Activated CD8-positive, alpha-beta T cell treated with anti-CD3 and anti-CD28 coated beads, Interleukin-2, amount 10 ng/mL, durations not matched to agents 7 days and 5 days (primary cell): ENCODE measurements at regions not wholly inside any gene's neighbourhood (a gene's known extent, or its start where the extent isn't known, plus 50 kb on each side); places are given as distances from the start of the nearest gene placed in this dataset.

Experiments used
- ATAC-seq: fragments of 150-1000 bp; cut with Tn5 transposase; one replicate; pipeline ENCODE4 v1.10.0; 2021; ENCODE audit warnings: moderate library complexity
- CTCF ChIA-PET: fragments of 350-600 bp; sonication (Branson Sonifier 250); formaldehyde crosslinking; loops from one replicate; lab custom pipeline; 2021; ENCODE audit warnings: antibody characterized with exemption; lab: Charles Lee
- POLR2A ChIA-PET: fragments of 350-600 bp; sonication (Branson Sonifier 250); formaldehyde crosslinking; loops from one replicate; lab custom pipeline; 2021; ENCODE audit warnings: antibody characterized with exemption; lab: Charles Lee
- DNase-seq: peaks from one replicate; pipeline ENCODE4 v3.0.0-alpha.2; 2020
- H3K27ac Mint-ChIP-seq: one replicate; pipeline ENCODE4 v1.8.0; 2021; ENCODE audit warnings: mild to moderate bottlenecking, mixed read lengths
- H3K27me3 Mint-ChIP-seq: one replicate; pipeline ENCODE4 v1.8.0; 2021; ENCODE audit warnings: low read depth, mixed read lengths
- H3K36me3 Mint-ChIP-seq: one replicate; pipeline ENCODE4 v1.8.0; 2021; ENCODE audit warnings: low read depth, mixed read lengths
- H3K4me1 Mint-ChIP-seq: one replicate; pipeline ENCODE4 v1.8.0; 2021; ENCODE audit warnings: low read depth, mixed read lengths
- H3K4me3 Mint-ChIP-seq: one replicate; pipeline ENCODE4 v1.8.0; 2021; ENCODE audit warnings: mild to moderate bottlenecking, mixed read lengths
- H3K9me3 Mint-ChIP-seq: one replicate; pipeline ENCODE4 v1.8.0; 2022; ENCODE audit warnings: mixed read lengths; ENCODE audit not compliant: insufficient read depth

DNA sequence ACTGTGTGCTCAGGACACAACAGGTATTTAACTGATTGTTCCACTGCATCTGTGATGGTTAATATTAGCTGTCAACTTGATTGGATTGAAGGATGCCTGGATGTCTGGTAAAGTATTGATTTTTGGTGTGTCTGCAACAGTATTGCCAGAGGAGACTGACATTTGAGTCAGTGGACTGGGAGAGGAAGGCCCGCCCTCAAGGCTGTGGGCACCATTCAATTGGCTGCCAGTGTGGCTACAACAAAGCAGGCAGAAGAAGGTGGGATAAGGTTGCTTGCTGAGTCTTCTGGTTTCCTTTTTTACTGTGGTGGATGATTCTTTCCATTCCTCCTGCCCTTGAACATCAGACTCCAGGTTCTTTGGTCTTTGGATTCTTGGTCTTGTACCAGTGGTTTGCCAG, 137.1 kb upstream of the FAM13C start:
- CTCF ChIA-PET, result no interaction called here
- peaks cover 11% of the 10 kb centered on the region for H3K9me3 Mint-ChIP-seq
- H3K4me3 Mint-ChIP-seq, result no peak overlapping the region
- ATAC-seq, result no peak
- POLR2A ChIA-PET, result no interaction called here
- H3K27ac Mint-ChIP-seq, result no peak overlapping the region
- H3K4me1 Mint-ChIP-seq, result no peaks in the 10 kb centered on the region
- DNase-seq, result no peak
- no peaks in the 10 kb centered on the region for H3K36me3 Mint-ChIP-seq
- no peaks in the 10 kb centered on the region for H3K27me3 Mint-ChIP-seq

DNA sequence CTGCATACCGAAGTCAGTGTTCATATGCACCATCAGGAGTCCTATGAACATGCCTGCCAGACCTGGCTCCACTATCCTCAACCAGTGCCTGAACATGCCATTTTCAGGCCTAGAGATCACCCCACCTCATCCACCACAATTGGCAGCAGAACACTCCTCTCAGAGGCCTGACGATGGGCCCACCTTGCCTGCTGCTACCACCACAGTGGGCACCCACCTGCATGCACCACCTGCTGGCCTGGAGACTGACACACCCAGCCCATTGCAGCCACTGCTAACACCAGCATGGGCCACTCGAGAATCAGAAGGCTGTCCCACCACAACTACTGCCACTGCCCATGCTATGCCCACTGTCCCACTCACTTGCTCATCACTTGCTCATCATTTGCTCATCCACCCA, 130.7 kb upstream of the FAM13C start:
- Mint-ChIP-seq H3K27me3 (no peaks in the 10 kb centered on the region), H3K9me3 (peaks cover 18% of the 10 kb centered on the region), H3K4me3 (no peak overlapping the region), H3K27ac (no peak overlapping the region), H3K36me3 (no peaks in the 10 kb centered on the region), H3K4me1 (no peaks in the 10 kb centered on the region)
- ChIA-PET CTCF (no interaction called here), POLR2A (no interaction called here)
- no peak for DNase-seq
- ATAC-seq, result no peak

DNA sequence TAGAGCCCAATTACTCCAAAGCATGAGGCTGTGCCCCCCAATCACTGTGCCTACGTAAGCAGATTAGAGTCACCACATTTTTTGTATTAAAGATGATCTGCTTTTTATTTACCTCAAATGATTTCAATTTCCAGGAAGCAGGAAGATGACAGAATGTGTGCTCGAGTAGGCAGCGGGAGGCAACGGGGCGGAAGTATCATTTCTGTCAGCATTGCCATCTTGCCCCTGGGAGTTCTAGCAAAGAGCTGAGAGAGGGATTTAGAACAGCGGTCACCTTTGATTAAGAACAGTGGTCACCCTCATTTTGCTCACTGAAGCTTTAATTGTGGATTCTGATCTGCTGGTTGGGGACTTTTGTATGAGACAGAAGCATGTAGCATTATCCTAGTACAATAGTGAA, 117.1 kb upstream of the FAM13C start:
- Mint-ChIP-seq H3K4me3 (no peak overlapping the region), H3K9me3 (no peaks in the 10 kb centered on the region), H3K27ac (no peak overlapping the region), H3K27me3 (no peaks in the 10 kb centered on the region), H3K36me3 (no peaks in the 10 kb centered on the region), H3K4me1 (no peaks in the 10 kb centered on the region)
- DNase-seq (no peak), ATAC-seq (no peak)
- ChIA-PET CTCF (no interaction called here), POLR2A (no interaction called here)

DNA sequence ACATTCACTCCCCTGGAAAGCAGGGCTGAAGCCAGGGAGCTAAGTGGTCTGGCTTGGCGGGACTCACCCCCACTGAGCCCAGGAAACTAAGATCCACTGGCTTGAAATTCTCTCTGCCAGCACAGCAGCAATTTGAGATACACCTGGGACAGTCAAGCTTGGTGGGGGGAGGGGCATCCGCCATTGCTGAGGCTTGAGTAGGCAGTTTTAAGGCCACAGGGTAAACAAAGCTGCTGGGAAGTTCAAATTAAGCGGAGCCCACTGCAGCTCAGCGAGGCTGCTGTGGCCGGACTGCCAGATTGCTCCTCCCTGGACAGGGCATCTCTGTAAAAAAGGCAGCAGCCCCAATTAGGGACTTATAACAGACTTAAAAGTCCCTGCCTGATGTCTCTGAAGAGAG, 108.2 kb upstream of the FAM13C start:
- peaks cover 13% of the 10 kb centered on the region for H3K9me3 Mint-ChIP-seq
- no peaks in the 10 kb centered on the region for H3K36me3 Mint-ChIP-seq
- POLR2A ChIA-PET, result no interaction called here
- ATAC-seq, result no peak
- H3K4me3 Mint-ChIP-seq, result no peak overlapping the region
- H3K27ac Mint-ChIP-seq, result no peak overlapping the region
- CTCF ChIA-PET, result no interaction called here
- H3K4me1 Mint-ChIP-seq, result no peaks in the 10 kb centered on the region
- no peaks in the 10 kb centered on the region for H3K27me3 Mint-ChIP-seq
- DNase-seq, result no peak

DNA sequence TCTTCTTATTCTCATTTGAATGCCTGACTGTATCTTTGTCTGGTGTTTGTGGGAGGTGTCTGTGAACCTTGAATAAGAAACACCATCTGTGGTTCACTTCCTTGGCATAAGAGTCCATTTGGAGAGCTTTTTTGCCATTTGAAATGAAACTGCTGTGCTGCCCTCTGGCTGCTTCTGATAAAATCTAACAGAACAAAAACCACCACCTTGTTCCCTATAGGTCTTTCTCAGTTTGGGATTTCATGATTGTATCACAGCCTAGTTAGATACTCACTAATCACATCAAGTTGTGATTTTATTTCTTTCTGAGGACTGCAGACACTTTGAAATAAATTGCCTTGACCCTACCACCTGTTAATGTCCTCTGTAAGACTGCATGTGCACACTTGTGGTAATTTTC, 102.7 kb upstream of the FAM13C start:
- ChIA-PET POLR2A (no interaction called here), CTCF (no interaction called here)
- DNase-seq (no peak), ATAC-seq (no peak)
- H3K27ac Mint-ChIP-seq, result no peak overlapping the region
- H3K9me3 Mint-ChIP-seq, result peaks cover 8% of the 10 kb centered on the region
- H3K36me3 Mint-ChIP-seq, result no peaks in the 10 kb centered on the region
- H3K27me3 Mint-ChIP-seq, result no peaks in the 10 kb centered on the region
- no peaks in the 10 kb centered on the region for H3K4me1 Mint-ChIP-seq
- H3K4me3 Mint-ChIP-seq, result no peak overlapping the region

DNA sequence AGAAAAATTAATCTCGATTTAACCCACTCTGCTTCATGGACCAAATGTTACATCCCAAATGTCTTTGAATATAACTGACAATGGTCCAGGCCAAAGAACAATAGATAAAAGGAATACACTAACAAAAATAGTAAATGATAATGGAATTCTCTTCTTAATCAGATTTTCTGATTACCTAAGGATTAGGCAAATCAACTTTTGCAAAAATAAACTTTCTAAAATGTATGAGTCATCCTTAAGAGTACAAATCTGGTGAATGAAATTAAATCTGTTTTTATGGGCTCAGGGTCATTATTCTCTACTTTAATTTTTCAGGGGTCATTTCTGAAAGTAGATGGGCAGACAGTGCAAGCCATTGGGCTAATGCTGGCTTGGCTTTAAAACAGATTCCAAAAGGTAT, 102.1 kb upstream of the FAM13C start:
- Mint-ChIP-seq H3K27me3 (no peaks in the 10 kb centered on the region), H3K4me1 (no peaks in the 10 kb centered on the region), H3K9me3 (peaks cover 8% of the 10 kb centered on the region), H3K4me3 (no peak overlapping the region), H3K36me3 (no peaks in the 10 kb centered on the region), H3K27ac (no peak overlapping the region)
- DNase-seq, result no peak
- ChIA-PET POLR2A (no interaction called here), CTCF (no interaction called here)
- no peak for ATAC-seq

DNA sequence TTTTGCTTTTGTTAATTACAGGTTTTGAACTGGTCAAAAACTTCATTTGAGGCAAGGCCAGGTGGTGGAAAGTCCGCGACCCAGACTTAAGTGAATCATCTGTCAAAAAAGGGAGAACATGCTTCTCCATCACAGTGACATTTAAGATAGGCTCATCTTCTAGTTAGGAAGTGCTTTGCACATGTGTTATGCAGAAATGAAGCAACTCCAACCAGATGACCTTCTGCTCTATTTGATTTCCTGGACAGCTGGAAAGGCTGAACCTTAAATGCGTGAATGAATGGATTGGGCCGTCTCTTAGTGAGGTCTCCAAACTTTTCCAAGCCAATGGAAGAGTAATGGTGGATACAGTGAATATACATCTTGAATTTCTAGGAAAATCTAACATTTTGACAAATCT, 101.6 kb upstream of the FAM13C start:
- Mint-ChIP-seq H3K4me1 (no peaks in the 10 kb centered on the region), H3K4me3 (no peak overlapping the region), H3K36me3 (no peaks in the 10 kb centered on the region), H3K27me3 (no peaks in the 10 kb centered on the region), H3K27ac (no peak overlapping the region), H3K9me3 (peaks cover 8% of the 10 kb centered on the region)
- ChIA-PET CTCF (no interaction called here), POLR2A (no interaction called here)
- ATAC-seq, result no peak
- DNase-seq, result no peak

DNA sequence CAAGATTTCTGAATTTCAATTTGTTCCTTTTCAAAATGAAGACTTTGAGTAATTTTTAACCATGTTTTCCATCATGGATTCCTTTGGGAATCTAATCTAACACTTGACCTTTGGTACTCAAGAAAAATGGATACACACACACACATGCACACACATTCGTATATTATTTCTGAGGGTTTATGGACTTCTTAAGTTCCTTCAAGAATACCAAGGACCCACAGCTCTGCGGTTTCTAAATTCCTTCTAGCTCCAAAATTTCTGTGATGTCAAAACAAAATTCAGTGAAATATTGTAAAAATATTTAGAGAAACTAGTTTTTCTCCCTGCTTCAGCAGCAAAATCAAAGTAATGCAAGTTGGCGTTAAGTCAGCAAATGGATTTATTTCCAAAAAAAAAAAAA, 98.3 kb upstream of the FAM13C start:
- CTCF ChIA-PET, result no interaction called here
- no peaks in the 10 kb centered on the region for H3K27me3 Mint-ChIP-seq
- POLR2A ChIA-PET, result no interaction called here
- no peaks in the 10 kb centered on the region for H3K9me3 Mint-ChIP-seq
- no peak overlapping the region for H3K27ac Mint-ChIP-seq
- DNase-seq, result no peak
- no peak for ATAC-seq
- H3K4me3 Mint-ChIP-seq, result no peak overlapping the region
- H3K36me3 Mint-ChIP-seq, result no peaks in the 10 kb centered on the region
- H3K4me1 Mint-ChIP-seq, result no peaks in the 10 kb centered on the region

DNA sequence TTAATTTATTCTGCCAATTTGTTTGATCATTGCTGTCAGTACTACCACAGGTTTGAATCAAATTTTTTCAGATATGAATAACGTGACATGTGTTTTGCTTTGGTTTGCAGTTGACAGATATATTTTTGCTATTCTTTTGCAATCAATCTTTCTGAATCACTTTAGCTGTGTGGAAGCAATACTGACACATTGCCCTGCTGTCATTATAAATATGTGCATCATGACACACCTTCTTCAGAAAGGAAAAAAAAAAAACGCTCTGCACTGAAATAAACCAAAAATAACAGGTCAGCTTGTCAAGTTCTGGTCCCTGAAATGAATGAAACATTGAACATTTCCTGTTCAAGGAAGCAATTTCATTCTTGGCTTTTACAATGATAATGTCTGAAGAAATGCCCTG, 93.8 kb upstream of the FAM13C start:
- no peak for ATAC-seq
- H3K4me3 Mint-ChIP-seq, result no peak overlapping the region
- H3K27ac Mint-ChIP-seq, result no peak overlapping the region
- no peaks in the 10 kb centered on the region for H3K9me3 Mint-ChIP-seq
- ChIA-PET CTCF (no interaction called here), POLR2A (no interaction called here)
- no peaks in the 10 kb centered on the region for H3K27me3 Mint-ChIP-seq
- H3K4me1 Mint-ChIP-seq, result no peaks in the 10 kb centered on the region
- DNase-seq, result no peak
- no peaks in the 10 kb centered on the region for H3K36me3 Mint-ChIP-seq

DNA sequence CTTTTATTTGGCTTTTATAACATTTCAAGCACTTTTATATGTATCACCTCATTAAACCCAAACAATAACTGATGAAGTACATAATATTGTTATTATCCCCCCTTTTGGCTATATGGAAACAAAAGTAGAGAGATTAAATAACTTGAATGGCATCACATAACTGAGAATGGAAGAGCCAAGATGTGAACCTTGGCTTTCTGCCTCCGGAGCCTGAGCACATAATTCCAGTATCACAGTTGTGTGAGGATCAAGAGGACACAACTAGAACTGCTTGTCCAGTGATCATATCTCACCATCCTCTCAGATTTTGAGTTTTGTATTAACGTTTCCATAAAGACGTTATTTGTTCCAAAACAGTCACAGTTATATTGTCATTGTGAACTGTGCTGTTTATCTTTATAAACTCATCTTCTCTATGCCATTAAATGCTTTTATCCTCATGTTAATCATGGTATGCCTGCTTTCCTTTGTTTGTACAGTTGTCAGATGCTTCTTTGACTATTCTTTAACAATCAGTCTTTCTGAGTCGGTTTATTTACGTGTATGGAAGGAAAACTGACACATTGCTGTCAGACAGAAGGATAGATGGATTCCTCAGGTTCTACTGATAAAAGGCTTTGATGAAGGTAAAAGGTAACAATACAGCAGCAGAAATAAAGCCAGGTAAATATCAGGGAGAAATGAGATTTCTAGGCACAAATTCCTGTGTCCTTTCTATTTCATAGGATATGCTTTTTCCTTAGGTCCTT, 92.0 kb upstream of the FAM13C start:
- Mint-ChIP-seq H3K27me3 (no peaks in the 10 kb centered on the region), H3K9me3 (no peaks in the 10 kb centered on the region), H3K4me3 (no peak overlapping the region), H3K27ac (no peak overlapping the region), H3K4me1 (no peaks in the 10 kb centered on the region), H3K36me3 (no peaks in the 10 kb centered on the region)
- ChIA-PET POLR2A (no interaction called here), CTCF (no interaction called here)
- ATAC-seq (no peak), DNase-seq (no peak)

DNA sequence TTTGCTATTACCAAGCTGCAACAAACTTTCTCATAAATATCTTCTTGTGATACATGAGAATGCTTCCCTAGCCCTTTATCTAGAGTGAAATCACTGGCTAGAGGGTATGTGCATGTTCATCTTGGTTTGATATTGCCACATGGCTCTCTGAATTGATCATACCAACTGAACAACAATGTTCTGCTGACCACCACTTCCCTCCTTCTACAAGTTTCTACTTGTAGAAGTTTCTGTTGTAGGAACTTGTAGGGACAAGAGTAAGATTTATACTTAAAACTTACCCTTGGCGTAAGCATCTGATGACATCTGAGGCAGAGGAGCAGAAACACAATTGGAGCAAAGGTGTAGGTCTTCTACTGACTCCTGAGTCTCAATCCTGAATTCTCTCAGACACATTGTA, 86.3 kb upstream of the FAM13C start:
- DNase-seq (no peak), ATAC-seq (no peak)
- no peak overlapping the region for H3K27ac Mint-ChIP-seq
- H3K9me3 Mint-ChIP-seq, result no peaks in the 10 kb centered on the region
- no peaks in the 10 kb centered on the region for H3K36me3 Mint-ChIP-seq
- ChIA-PET CTCF (no interaction called here), POLR2A (interaction anchor here (0.6 kb wide), 1 partner anchor 1779 kb away, joined by 3 read pairs; no protein-coding TSS in a partner anchor)
- no peaks in the 10 kb centered on the region for H3K4me1 Mint-ChIP-seq
- no peak overlapping the region for H3K4me3 Mint-ChIP-seq
- no peaks in the 10 kb centered on the region for H3K27me3 Mint-ChIP-seq

DNA sequence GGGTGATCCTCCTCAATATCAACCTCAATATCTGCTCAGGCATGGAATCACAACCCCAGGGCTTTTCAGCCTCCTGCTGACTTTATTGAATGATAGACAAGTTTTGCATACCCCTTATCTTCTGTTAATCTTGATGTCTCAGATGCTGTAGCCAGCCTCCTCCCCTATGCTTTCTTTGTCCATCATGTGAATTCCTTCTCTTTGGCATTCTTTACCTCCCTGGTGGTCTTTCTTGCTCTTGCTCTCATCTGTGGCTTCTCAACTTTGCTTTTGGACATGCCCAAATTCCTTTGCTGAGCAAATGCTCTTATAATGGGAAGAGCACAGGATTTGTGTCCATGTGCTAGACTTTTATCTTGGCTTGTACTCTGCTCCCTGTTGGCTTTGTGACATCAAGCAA, 73.4 kb upstream of the FAM13C start:
- H3K9me3 Mint-ChIP-seq, result no peaks in the 10 kb centered on the region
- ATAC-seq (no peak), DNase-seq (no peak)
- H3K36me3 Mint-ChIP-seq, result no peaks in the 10 kb centered on the region
- H3K27me3 Mint-ChIP-seq, result no peaks in the 10 kb centered on the region
- ChIA-PET CTCF (no interaction called here), POLR2A (no interaction called here)
- H3K4me3 Mint-ChIP-seq, result no peak overlapping the region
- H3K4me1 Mint-ChIP-seq, result no peaks in the 10 kb centered on the region
- H3K27ac Mint-ChIP-seq, result no peak overlapping the region
